OCI-LY7 (cell line): ENCODE measurements at regions not wholly inside any gene's neighbourhood (a gene's known extent, or its start where the extent isn't known, plus 50 kb on each side); places are given as distances from the start of the nearest gene placed in this dataset.

Experiments used
- BruUV-seq: library from RNA; stranded (reverse); fragments of 400-500 nt; replicated peaks from 2 replicates; lab custom pipeline; 2021; lab: Mats Ljungman, UMichigan
- CTCF ChIA-PET: fragments of 300-600 bp; sonication (Branson Sonifier 250); formaldehyde crosslinking; loops from one replicate; lab custom pipeline; 2022; ENCODE audit warnings: antibody characterized with exemption; ENCODE audit not compliant: unreplicated experiment; lab: Charles Lee
- POLR2A ChIA-PET: fragments of 300-600 bp; sonication (Branson Sonifier 250); formaldehyde crosslinking; loops from one replicate; lab custom pipeline; 2022; ENCODE audit warnings: antibody characterized with exemption; lab: Charles Lee
- DNase-seq: peaks from one replicate; pipeline ENCODE4 v3.0.0-alpha.2; 2015; ENCODE audit warnings: low spot score
- H2AFZ ChIP-seq: fragments of 200-600 bp; sonication (generic), shearing (Covaris generic); 2 replicates; pipeline ENCODE4 v1.6.1; 2014; ENCODE audit warnings: mild to moderate bottlenecking, antibody characterized with exemption, low read length, moderate library complexity
- H3K27ac ChIP-seq: fragments of 200-600 bp; sonication (generic); 2 replicates; pipeline ENCODE4 v1.5.1; 2014; ENCODE audit warnings: mixed run types, low read depth, mild to moderate bottlenecking, moderate library complexity, low read length, inconsistent platforms; ENCODE audit not compliant: poor library complexity, severe bottlenecking
- H3K36me3 ChIP-seq: fragments of 200-600 bp; sonication (generic); 2 replicates; pipeline ENCODE4 v1.6.1; 2014; ENCODE audit warnings: mild to moderate bottlenecking, antibody characterized with exemption, low read length, moderate library complexity, mixed read lengths; ENCODE audit not compliant: insufficient read depth
- H3K4me1 ChIP-seq: fragments of 200-600 bp; sonication (generic); 2 replicates; pipeline ENCODE4 v1.5.1; 2014; ENCODE audit warnings: mild to moderate bottlenecking, low read length; ENCODE audit not compliant: insufficient read depth, poor library complexity, severe bottlenecking
- H3K4me2 ChIP-seq: fragments of 200-600 bp; sonication (generic); 2 replicates; pipeline ENCODE4 v1.6.1; 2014; ENCODE audit warnings: mild to moderate bottlenecking, low read length
- H3K4me3 ChIP-seq: fragments of 200-600 bp; sonication (generic); 2 replicates; pipeline ENCODE4 v1.5.1; 2014; ENCODE audit warnings: mild to moderate bottlenecking, low read depth, low read length; ENCODE audit not compliant: poor library complexity, severe bottlenecking
- H3K79me2 ChIP-seq: fragments of 200-600 bp; sonication (generic); 2 replicates; pipeline ENCODE4 v1.6.1; 2016; ENCODE audit warnings: low read depth, mild to moderate bottlenecking, low read length, moderate library complexity, mixed read lengths; ENCODE audit not compliant: insufficient read depth
- H3K9me2 ChIP-seq: fragments of 200-600 bp; sonication (generic); 2 replicates; pipeline ENCODE4 v1.6.1; 2016; ENCODE audit warnings: mild to moderate bottlenecking, low read length, mixed read lengths; ENCODE audit not compliant: insufficient read depth
- H3K9me3 ChIP-seq: fragments of 200-600 bp; sonication (generic); 2 replicates; pipeline ENCODE4 v1.6.1; 2014; ENCODE audit warnings: mild to moderate bottlenecking, mixed run types, low read length, mixed read lengths
- H4K20me1 ChIP-seq: fragments of 200-600 bp; sonication (generic); 2 replicates; pipeline ENCODE4 v1.6.1; 2014; ENCODE audit warnings: mild to moderate bottlenecking, antibody characterized with exemption, low read length, moderate library complexity, mixed read lengths; ENCODE audit not compliant: insufficient read depth
- CTCF ChIP-seq: fragments of 200-600 bp; sonication (generic); conservative IDR thresholded peaks from 2 replicates; pipeline ENCODE4 v1.5.1; 2014; ENCODE audit warnings: mild to moderate bottlenecking, antibody characterized with exemption, low read length, moderate library complexity, mixed read lengths
- EZH2phosphoT487 ChIP-seq: fragments of 200-600 bp; sonication (generic); IDR thresholded peaks from 2 replicates; pipeline ENCODE4 v1.6.1; 2018; ENCODE audit warnings: low read depth, borderline replicate concordance, mild to moderate bottlenecking, mixed run types, antibody characterized with exemption, low read length, moderate library complexity, mixed read lengths
- intact Hi-C: fragments of 100-400 bp; cut with micrococcal nuclease; formaldehyde crosslinking; loops from one replicate; pipeline ENCODE4 v1.10.0; 2022; ENCODE audit not compliant: unreplicated experiment

GRCh38 chr1:222026280-222026679 is 284.4 kb upstream of the DUSP10 start:
- no peak overlapping the region for H3K27ac ChIP-seq
- H2AFZ ChIP-seq, result no peak overlapping the region
- intact Hi-C loops, result no loop called here
- H3K9me3 ChIP-seq, result no peaks in the 10 kb centered on the region
- H3K79me2 ChIP-seq, result no peaks in the 10 kb centered on the region
- no peak for TF ChIP-seq EZH2phosphoT487
- no peak for TF ChIP-seq CTCF
- H3K9me2 ChIP-seq, result no peaks in the 10 kb centered on the region
- H3K4me2 ChIP-seq, result no peak overlapping the region
- BruUV-seq, result no TSS peak
- POLR2A ChIA-PET, result no interaction called here
- no peak overlapping the region for H3K4me3 ChIP-seq
- H3K36me3 ChIP-seq, result no peaks in the 10 kb centered on the region
- H3K4me1 ChIP-seq, result no peaks in the 10 kb centered on the region
- DNase-seq, result no peak
- no peaks in the 10 kb centered on the region for H4K20me1 ChIP-seq
- CTCF ChIA-PET, result no interaction called here

- Histone ChIP-seq H3K4me3 (no peak overlapping the region), H3K79me2 (no peaks in the 10 kb centered on the region), H3K4me1 (no peaks in the 10 kb centered on the region), H4K20me1 (no peaks in the 10 kb centered on the region), H3K4me2 (no peak overlapping the region), H2AFZ (no peak overlapping the region), H3K27ac (no peak overlapping the region), H3K9me2 (no peaks in the 10 kb centered on the region), H3K36me3 (no peaks in the 10 kb centered on the region), H3K9me3 (no peaks in the 10 kb centered on the region)
- CTCF ChIA-PET, result interaction anchor here (0.6 kb wide), 1 partner anchor 9 kb away, joined by 3 read pairs; no protein-coding TSS in a partner anchor
- intact Hi-C loops, result no loop called here
- DNase-seq, result no peak
- POLR2A ChIA-PET, result interaction anchor here (0.6 to 0.7 kb wide), 2 partner anchors 32 to 570 kb away, joined by 3 read pairs; no protein-coding TSS in a partner anchor
- no TSS peak for BruUV-seq
- TF ChIP-seq CTCF, result no peak
- TF ChIP-seq EZH2phosphoT487, result no peak
These were observed 281.1 kb upstream of the DUSP10 start for GRCh38 chr1:222023025-222023424.

GRCh38 chr1:222021129-222021528 is 279.2 kb upstream of the DUSP10 start:
- no peak overlapping the region for H3K4me3 ChIP-seq
- no peaks in the 10 kb centered on the region for H3K36me3 ChIP-seq
- DNase-seq, result no peak
- no peak overlapping the region for H2AFZ ChIP-seq
- H4K20me1 ChIP-seq, result no peaks in the 10 kb centered on the region
- no peaks in the 10 kb centered on the region for H3K79me2 ChIP-seq
- intact Hi-C loops, result no loop called here
- TF ChIP-seq EZH2phosphoT487, result no peak
- TF ChIP-seq CTCF, result no peak
- no peak overlapping the region for H3K4me2 ChIP-seq
- no peaks in the 10 kb centered on the region for H3K9me2 ChIP-seq
- POLR2A ChIA-PET, result interaction anchor here (0.6 to 0.7 kb wide), 3 partner anchors 13 to 1015 kb away, joined by 3 read pairs; no protein-coding TSS in a partner anchor
- no peak overlapping the region for H3K27ac ChIP-seq
- no peaks in the 10 kb centered on the region for H3K9me3 ChIP-seq
- no peaks in the 10 kb centered on the region for H3K4me1 ChIP-seq
- CTCF ChIA-PET, result no interaction called here
- no TSS peak for BruUV-seq
